A549 (cell line): ENCODE measurements at regions not wholly inside any gene's neighbourhood (a gene's known extent, or its start where the extent isn't known, plus 50 kb on each side); places are given as distances from the start of the nearest gene placed in this dataset.

Experiments
- CEBPB ChIP-seq, 2 experiments: fragments of >200 bp in 1 of 2; sonication (Bioruptor Twin) in 1 of 2; formaldehyde crosslinking in 1 of 2; IDR thresholded peaks; 2 replicates each; pipeline ENCODE4 v1.6.1; 2012 to 2016
- CHD4 ChIP-seq: fragments of 200-600 bp; sonication (generic); IDR thresholded peaks from 2 replicates; pipeline ENCODE4 v1.6.1; 2016; ENCODE audit warnings: antibody characterized with exemption, mild to moderate bottlenecking, borderline replicate concordance
- EHMT2 ChIP-seq: fragments of 200-600 bp; sonication (generic); IDR thresholded peaks from 2 replicates; pipeline ENCODE4 v1.6.1; 2016; ENCODE audit warnings: antibody characterized with exemption, low read depth, mild to moderate bottlenecking, moderate library complexity
- HDAC2 ChIP-seq: fragments of 200-600 bp; sonication (generic); IDR thresholded peaks from 2 replicates; pipeline ENCODE4 v1.6.1; 2016
- HOXB13 ChIP-seq: fragments of 250-450 bp; sonication (Bioruptor Pico); IDR thresholded peaks from 2 replicates; pipeline ENCODE4 v1.5.0; 2020; ENCODE audit warnings: low read depth, mild to moderate bottlenecking, moderate library complexity
- MAZ ChIP-seq: fragments of 150-350 bp; IDR thresholded peaks from 2 replicates; pipeline ENCODE4 v1.6.1; 2014; ENCODE audit warnings: antibody characterized with exemption, low read depth, low read length, borderline replicate concordance
- NR3C1 ChIP-seq: fragments of >200 bp; sonication (Bioruptor Twin); formaldehyde crosslinking; IDR thresholded peaks from 3 replicates; pipeline ENCODE4 v1.6.1; 2017
- POLR2A ChIP-seq: IDR thresholded peaks from 2 replicates; pipeline ENCODE4 v1.6.1; 2012; ENCODE audit warnings: mild to moderate bottlenecking, low read length
- RAD21 ChIP-seq, 2 experiments: fragments of >200 bp in 1 of 2; sonication (Bioruptor Twin) in 1 of 2; formaldehyde crosslinking in 1 of 2; IDR thresholded peaks in 1 of 2; conservative IDR thresholded peaks in 1 of 2; 2 replicates in 1 of 2; 3 replicates in 1 of 2; pipeline ENCODE4 v1.6.1; 2012 to 2018; ENCODE audit warnings: inconsistent platforms in 1 of 2
- TP53 ChIP-seq: fragments of 250-450 bp; sonication (Bioruptor Pico); IDR thresholded peaks from 2 replicates; pipeline ENCODE4 v1.5.0; 2021; ENCODE audit warnings: mild to moderate bottlenecking, moderate library complexity
- TF ChIP-seq, protein P1 (sequence below): fragments of >200 bp; sonication (Bioruptor Twin); formaldehyde crosslinking; IDR thresholded peaks from 3 replicates; pipeline ENCODE4 v1.5.1; 2016
- TF ChIP-seq, protein P2 (sequence below): fragments of 450-650 bp; IDR thresholded peaks from 2 replicates; pipeline ENCODE4 v1.6.1; 2014; ENCODE audit warnings: antibody characterized with exemption

DNA sequence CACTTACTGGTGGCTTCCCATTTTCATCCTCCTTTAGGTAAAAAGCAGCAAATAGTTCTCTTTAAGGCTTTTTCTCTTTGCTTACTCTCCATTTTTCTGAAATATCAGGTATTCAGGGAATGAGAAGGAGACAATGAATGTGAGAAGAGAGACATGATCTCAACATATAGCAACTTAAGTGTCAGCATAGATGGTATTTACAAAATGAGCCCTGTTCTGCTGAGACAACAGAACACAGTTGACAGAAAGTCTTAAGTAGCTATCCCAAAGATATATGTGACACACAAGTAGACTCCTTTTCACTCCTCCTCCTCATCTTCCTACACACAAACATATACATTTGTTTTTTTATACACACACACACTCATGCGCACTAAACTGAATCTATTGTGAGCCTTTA lies 649.3 kb upstream of the WWC1 start:
- TF ChIP-seq, protein P1, sequence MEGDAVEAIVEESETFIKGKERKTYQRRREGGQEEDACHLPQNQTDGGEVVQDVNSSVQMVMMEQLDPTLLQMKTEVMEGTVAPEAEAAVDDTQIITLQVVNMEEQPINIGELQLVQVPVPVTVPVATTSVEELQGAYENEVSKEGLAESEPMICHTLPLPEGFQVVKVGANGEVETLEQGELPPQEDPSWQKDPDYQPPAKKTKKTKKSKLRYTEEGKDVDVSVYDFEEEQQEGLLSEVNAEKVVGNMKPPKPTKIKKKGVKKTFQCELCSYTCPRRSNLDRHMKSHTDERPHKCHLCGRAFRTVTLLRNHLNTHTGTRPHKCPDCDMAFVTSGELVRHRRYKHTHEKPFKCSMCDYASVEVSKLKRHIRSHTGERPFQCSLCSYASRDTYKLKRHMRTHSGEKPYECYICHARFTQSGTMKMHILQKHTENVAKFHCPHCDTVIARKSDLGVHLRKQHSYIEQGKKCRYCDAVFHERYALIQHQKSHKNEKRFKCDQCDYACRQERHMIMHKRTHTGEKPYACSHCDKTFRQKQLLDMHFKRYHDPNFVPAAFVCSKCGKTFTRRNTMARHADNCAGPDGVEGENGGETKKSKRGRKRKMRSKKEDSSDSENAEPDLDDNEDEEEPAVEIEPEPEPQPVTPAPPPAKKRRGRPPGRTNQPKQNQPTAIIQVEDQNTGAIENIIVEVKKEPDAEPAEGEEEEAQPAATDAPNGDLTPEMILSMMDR, result no peak
- TF ChIP-seq MAZ, result no peak
- TF ChIP-seq EHMT2, result no peak
- no peak for TF ChIP-seq TP53 (CRISPR knock-in tag)
- TF ChIP-seq, protein P2, sequence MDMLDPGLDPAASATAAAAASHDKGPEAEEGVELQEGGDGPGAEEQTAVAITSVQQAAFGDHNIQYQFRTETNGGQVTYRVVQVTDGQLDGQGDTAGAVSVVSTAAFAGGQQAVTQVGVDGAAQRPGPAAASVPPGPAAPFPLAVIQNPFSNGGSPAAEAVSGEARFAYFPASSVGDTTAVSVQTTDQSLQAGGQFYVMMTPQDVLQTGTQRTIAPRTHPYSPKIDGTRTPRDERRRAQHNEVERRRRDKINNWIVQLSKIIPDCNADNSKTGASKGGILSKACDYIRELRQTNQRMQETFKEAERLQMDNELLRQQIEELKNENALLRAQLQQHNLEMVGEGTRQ, result no peak
- TF ChIP-seq HDAC2, result no peak
- TF ChIP-seq POLR2A, result no peak
- TF ChIP-seq CEBPB (IDR thresholded peaks at IDR 0.05), result no peak
- no peak for TF ChIP-seq RAD21 (conservative IDR thresholded peaks at IDR 0.05 in 1 of 2, IDR thresholded peaks at IDR 0.05 in 1 of 2)
- TF ChIP-seq HOXB13 (CRISPR knock-in tag), result no peak
- no peak for TF ChIP-seq CHD4
- no peak for TF ChIP-seq NR3C1
